GM18511 (cell line): ENCODE measurements at regions not wholly inside any gene's neighbourhood (a gene's known extent, or its start where the extent isn't known, plus 50 kb on each side); places are given as distances from the start of the nearest gene placed in this dataset.

Experiments used
- ATAC-seq: cut with Tn5 transposase; IDR thresholded peaks from one replicate; pipeline ENCODE4 v1.9.1; 2021; ENCODE audit warnings: mild to moderate bottlenecking, moderate library complexity; ENCODE audit not compliant: unreplicated experiment

DNA sequence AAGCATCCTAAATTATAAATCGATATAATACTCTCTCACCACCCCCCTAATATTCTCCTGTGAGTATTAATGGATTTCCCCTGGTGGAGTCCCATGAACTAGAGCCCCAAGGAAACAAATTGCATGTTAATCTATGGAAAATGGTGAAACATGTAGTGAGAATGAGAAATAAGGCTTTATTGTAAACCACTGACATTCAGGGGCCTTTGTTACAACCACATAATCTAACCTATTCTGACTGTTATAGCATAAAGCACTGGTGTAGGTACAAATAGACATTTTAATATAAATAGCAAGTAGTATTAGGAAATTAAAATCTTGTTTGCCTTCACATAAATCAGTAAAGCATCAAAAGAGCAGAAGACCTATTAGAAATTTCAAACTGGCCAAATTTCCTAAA, 65.3 kb upstream of the TLK1 start:
- ATAC-seq, result no peak

DNA sequence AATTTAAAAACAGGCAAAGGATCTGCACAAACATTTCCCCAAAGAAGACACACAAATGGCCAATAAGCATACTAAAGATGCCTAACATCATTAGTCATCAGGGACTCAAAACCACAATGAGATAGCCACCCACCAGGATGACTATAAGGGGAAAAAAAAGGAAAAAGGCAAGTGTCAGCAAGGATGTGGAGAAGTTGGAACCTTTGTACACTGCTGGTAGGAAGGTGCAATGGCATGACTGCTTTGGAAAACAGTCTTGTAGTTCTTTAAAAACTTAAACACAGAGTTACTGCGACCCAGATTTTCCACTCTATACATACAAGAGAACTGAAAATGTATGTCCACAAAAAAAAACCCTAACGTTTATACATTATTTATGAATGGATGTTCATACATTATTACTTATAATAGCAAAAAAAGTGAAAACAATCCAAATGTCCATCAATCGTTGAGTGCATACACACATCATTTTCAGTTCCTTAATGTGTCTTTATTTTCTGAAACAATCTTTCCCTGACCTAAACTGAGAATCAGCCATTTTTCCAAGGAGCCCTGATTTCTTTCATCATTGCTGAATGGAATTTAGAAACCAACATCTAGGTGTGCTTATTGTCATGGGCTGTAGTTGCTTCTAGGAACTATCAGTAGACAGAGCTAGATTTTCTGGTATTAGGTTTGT, 64.7 kb upstream of the TLK1 start:
- no peak for ATAC-seq

DNA sequence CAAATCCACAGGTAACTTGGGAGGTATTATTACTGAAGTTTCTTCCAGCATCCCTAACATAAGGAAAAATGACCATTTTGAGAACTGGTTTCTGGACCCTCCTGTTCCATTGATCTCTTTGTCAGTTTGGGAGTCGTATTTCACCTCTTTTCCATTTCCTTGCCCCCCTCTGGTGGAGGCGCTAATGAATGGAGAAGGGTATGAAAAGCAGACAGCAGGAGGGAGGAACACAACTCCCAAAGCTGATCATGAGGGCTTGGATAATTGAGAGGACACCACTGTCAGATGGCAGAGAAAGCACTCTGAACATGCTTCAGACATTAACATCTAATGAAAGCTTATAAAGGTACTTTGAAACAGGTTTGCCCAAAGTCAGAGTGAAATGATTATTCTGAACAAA, 56.6 kb upstream of the TLK1 start:
- no peak for ATAC-seq

DNA sequence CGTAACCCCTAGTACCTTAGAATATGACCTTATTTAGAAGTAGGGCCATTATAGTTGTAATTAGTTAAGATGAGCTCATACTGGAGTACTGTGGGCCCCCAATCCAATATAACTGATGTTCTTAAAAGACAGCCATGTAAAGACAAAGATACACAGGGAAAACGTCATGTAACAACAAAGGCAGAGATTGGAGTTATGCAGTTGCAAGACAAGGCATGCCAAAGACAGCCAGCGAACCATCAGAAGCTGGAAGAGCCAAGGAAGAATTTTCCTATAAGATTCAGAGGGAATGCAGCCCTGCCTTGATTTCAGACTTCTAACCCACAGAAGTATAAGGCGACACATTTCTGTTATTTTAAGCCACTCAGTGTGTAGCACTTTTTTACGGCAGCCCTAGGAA, 55.9 kb upstream of the TLK1 start:
- no peak for ATAC-seq

DNA sequence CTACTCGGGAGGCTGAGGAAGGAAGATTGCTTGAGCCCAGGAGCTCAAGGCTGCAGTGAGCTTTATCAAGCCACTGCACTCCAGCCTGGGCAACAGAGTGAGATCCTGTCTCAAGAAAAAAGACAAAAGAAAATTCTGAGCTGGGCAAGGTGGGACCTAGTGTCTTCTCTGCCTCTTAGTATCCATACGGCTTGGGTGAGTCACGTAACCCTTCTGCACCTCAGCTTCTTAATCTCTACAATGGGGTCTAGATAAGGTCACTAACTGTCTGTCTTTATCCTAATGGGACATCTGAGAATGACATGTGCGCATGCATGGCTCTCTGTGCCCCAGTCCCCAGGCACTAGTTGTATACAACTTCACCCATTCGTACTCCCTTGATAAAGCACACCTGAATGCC, 53.4 kb upstream of the TLK1 start:
- ATAC-seq, result no peak

DNA sequence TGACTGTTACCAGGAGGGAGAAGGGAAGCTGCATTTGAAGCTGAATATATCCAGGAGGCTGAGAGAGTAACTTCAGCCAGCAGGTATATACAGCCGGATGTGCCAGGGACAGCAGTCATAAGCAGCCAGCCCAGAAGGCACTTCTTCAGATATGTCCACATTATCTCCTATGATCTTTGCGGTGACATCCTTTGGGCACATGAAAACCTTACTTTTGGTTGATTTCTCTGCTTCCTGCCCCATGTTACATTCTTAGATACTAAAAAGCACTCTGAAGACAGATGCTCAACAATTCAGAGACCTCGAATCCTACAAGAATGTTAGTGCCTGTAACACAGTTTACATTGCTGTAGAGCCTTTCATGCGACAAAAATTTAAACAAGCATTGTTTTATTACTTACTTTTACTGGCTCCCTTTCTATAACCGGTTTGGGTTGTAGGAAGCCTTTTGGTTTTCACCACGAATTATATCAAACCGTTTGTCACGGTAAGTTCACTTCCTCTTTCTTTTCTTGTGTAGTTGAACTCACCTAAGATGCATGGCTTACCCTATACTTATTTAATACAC, 50.3 kb upstream of the TLK1 start:
- ATAC-seq, result peak; percentile 92
